ENCODE measurements at regions not wholly inside any gene's neighbourhood (a gene's known extent, or its start where the extent isn't known, plus 50 kb on each side); places are given as distances from the start of the nearest gene placed in this dataset.

DNA sequence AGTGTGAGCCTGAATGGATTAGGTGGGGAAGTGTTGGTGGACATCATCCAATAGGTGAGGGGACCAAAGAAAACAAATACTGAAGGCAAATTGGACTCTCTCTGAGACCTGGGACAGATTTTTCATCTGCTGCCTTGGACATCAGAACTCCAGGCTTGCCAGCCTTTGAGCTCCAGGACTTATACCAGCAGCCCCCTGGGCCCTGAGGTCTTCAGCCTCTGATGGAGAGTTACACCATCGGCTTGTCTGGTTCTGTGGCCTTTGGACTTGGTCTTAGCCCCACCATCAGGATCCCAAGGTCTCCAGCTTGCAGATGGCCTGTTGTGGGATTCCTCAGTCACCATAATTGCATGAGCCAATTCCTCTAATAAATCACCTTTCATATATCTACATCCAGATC lies 80.8 kb upstream of the SLC8A3 start:
- ATAC-seq (ENCODE audit: insufficient read depth, low FRiP score), result no peak
- no peak for DNase-seq
- no peaks in the 10 kb centered on the region for H3K4me1 ChIP-seq (ENCODE audit: control insufficient read depth in 5 of 5, insufficient read depth in 5 of 5, low read length in 5 of 5)
- H3K9ac ChIP-seq (ENCODE audit: insufficient read depth in 1 of 2, low read length in 2 of 2), result no peak overlapping the region
- WGBS, 2 donors, result 86 to 96% methylated on average over 1 of the region's 1 CpG
- H3K9me3 ChIP-seq (ENCODE audit: control insufficient read depth in 4 of 4, insufficient read depth in 3 of 4, low read length in 3 of 4), result no peaks in the 10 kb centered on the region
- TF ChIP-seq CTCF (IDR thresholded peaks at IDR 0.05; ENCODE audit: control extremely low read depth, extremely low read depth), result no peak
- H3K36me3 ChIP-seq (ENCODE audit: control insufficient read depth in 4 of 4, insufficient read depth in 4 of 4, low read length in 4 of 4), result no peaks in the 10 kb centered on the region
- H3K27me3 ChIP-seq (ENCODE audit: control insufficient read depth in 3 of 3, insufficient read depth in 3 of 3, low read length in 2 of 3), result peaks cover 0 to 2% (median 0%) of the 10 kb centered on the region in 3 donors
- H3K4me3 ChIP-seq, result no peak overlapping the region
- no peak overlapping the region for H3K27ac ChIP-seq (ENCODE audit: low read depth in 1 of 2, low read length in 1 of 2)

DNA sequence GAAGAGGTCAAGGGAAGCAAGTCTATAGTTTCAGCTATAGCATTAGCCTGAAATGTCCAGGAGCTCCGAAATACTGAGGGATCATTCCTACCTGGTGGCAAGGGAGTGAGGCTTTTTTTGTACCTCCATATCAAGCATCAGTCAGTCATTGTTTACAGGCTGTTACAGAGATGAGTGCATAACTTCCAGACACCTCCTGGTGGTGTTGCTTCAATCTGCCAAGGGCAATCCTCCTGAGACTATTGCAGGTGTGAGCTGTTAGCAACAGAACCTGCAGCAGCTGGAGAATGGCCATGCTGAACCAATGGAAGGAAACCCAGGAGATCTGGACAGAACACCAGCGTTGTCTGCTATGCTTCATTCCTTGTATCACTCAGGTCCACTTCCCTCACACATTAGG lies 80.0 kb upstream of the SLC8A3 start:
- ATAC-seq (ENCODE audit: insufficient read depth, low FRiP score) (no peak), DNase-seq (no peak)
- TF ChIP-seq CTCF (IDR thresholded peaks at IDR 0.05; ENCODE audit: control extremely low read depth, extremely low read depth), result no peak
- Histone ChIP-seq H3K4me1 (ENCODE audit: control insufficient read depth in 5 of 5, insufficient read depth in 5 of 5, low read length in 5 of 5) (no peaks in the 10 kb centered on the region), H3K27me3 (ENCODE audit: control insufficient read depth in 3 of 3, insufficient read depth in 3 of 3, low read length in 2 of 3) (peaks cover 0 to 2% (median 0%) of the 10 kb centered on the region in 3 donors), H3K36me3 (ENCODE audit: control insufficient read depth in 4 of 4, insufficient read depth in 4 of 4, low read length in 4 of 4) (no peaks in the 10 kb centered on the region), H3K27ac (ENCODE audit: low read depth in 1 of 2, low read length in 1 of 2) (no peak overlapping the region), H3K4me3 (no peak overlapping the region), H3K9me3 (ENCODE audit: control insufficient read depth in 4 of 4, insufficient read depth in 3 of 4, low read length in 3 of 4) (no peaks in the 10 kb centered on the region), H3K9ac (ENCODE audit: insufficient read depth in 1 of 2, low read length in 2 of 2) (no peak overlapping the region)
- 88 to 92% methylated on average over 2 of the region's 2 CpGs for WGBS, 2 donors

DNA sequence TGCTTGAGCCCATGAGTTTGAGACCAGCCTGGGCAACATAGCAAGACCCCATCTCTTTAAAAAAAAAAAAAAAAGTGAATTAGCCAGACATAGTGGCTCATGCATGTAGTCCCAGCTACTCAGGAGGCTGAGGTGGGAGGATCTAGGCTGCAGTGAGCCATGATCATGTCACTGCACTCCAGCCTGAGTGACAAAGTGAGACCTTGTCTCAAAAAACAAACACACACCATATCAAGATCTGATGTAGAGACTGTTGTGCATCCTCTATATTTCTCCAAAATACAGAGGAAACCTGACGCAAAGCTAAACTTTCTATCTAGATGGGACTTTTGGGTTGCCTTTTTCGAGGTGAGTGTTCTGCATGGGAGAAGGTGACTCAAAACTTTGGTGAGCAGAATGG lies 77.4 kb upstream of the SLC8A3 start:
- no peak for DNase-seq
- Histone ChIP-seq H3K27ac (ENCODE audit: low read depth in 1 of 2, low read length in 1 of 2) (no peak overlapping the region), H3K4me1 (ENCODE audit: control insufficient read depth in 5 of 5, insufficient read depth in 5 of 5, low read length in 5 of 5) (no peaks in the 10 kb centered on the region), H3K9ac (ENCODE audit: insufficient read depth in 1 of 2, low read length in 2 of 2) (no peak overlapping the region), H3K27me3 (ENCODE audit: control insufficient read depth in 3 of 3, insufficient read depth in 3 of 3, low read length in 2 of 3) (no peaks in the 10 kb centered on the region), H3K4me3 (no peak overlapping the region), H3K9me3 (ENCODE audit: control insufficient read depth in 4 of 4, insufficient read depth in 3 of 4, low read length in 3 of 4) (no peaks in the 10 kb centered on the region), H3K36me3 (ENCODE audit: control insufficient read depth in 4 of 4, insufficient read depth in 4 of 4, low read length in 4 of 4) (no peaks in the 10 kb centered on the region)
- TF ChIP-seq CTCF (IDR thresholded peaks at IDR 0.05; ENCODE audit: control extremely low read depth, extremely low read depth), result no peak
- no peak for ATAC-seq (ENCODE audit: insufficient read depth, low FRiP score)
- WGBS, 2 donors, result 88 to 93% methylated on average over 2 of the region's 2 CpGs

- no peak overlapping the region for H3K9ac ChIP-seq (ENCODE audit: insufficient read depth in 1 of 2, low read length in 2 of 2)
- 69 to 82% methylated on average over 2 of the region's 2 CpGs for WGBS, 2 donors
- no peak overlapping the region for H3K27ac ChIP-seq (ENCODE audit: low read depth in 1 of 2, low read length in 1 of 2)
- no peak for TF ChIP-seq CTCF (IDR thresholded peaks at IDR 0.05; ENCODE audit: control extremely low read depth, extremely low read depth)
- no peak for DNase-seq
- H3K4me1 ChIP-seq (ENCODE audit: control insufficient read depth in 5 of 5, insufficient read depth in 5 of 5, low read length in 5 of 5), result no peaks in the 10 kb centered on the region
- no peak for ATAC-seq (ENCODE audit: insufficient read depth, low FRiP score)
- no peaks in the 10 kb centered on the region for H3K27me3 ChIP-seq (ENCODE audit: control insufficient read depth in 3 of 3, insufficient read depth in 3 of 3, low read length in 2 of 3)
- H3K9me3 ChIP-seq (ENCODE audit: control insufficient read depth in 4 of 4, insufficient read depth in 3 of 4, low read length in 3 of 4), result no peaks in the 10 kb centered on the region
- no peaks in the 10 kb centered on the region for H3K36me3 ChIP-seq (ENCODE audit: control insufficient read depth in 4 of 4, insufficient read depth in 4 of 4, low read length in 4 of 4)
- no peak overlapping the region for H3K4me3 ChIP-seq
These were observed 76.7 kb upstream of the SLC8A3 start for GRCh38 chr14:70265422-70265821.

Data from lung (tissue), 11 donors.